Prostate gland (tissue), 2 donors: ENCODE measurements at regions not wholly inside any gene's neighbourhood (a gene's known extent, or its start where the extent isn't known, plus 50 kb on each side); places are given as distances from the start of the nearest gene placed in this dataset.

Experiments
- POLR2A ChIP-seq: fragments of 450-650 bp; IDR thresholded peaks from one replicate; pipeline ENCODE4 v1.6.1; 2016; ENCODE audit warnings: antibody characterized with exemption, mild to moderate bottlenecking
- TF ChIP-seq, protein P1 (sequence below), 4 experiments: fragments of 200-600 bp in 2 of 4; fragments of 450-650 bp in 2 of 4; sonication (generic) in 2 of 4; IDR thresholded peaks; 1 replicate in 3 of 4; 2 replicates in 1 of 4; pipeline ENCODE4 v1.5.1; 2016 to 2019; ENCODE audit warnings: antibody characterized with exemption in 4 of 4, mild to moderate bottlenecking in 2 of 4, moderate library complexity in 2 of 4

DNA sequence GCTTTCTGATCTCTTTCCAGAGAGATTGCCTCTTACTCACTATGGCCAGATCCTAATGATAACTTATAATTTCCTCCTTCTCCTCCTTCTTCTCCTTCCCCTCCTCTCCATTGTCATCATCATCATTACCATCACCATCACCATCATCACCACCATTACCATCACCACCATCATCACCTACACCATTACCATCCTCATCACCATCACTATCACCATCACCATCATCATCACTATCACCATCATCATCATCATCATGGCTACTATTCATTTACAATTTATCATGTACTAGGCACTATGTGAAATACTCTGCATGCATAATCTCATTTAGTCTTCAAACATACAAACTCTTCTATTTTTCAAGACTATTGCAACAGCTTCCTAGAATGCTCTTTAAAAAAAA, 540.9 kb upstream of the C16orf82 start:
- TF ChIP-seq POLR2A = no peak
- TF ChIP-seq, protein P1, sequence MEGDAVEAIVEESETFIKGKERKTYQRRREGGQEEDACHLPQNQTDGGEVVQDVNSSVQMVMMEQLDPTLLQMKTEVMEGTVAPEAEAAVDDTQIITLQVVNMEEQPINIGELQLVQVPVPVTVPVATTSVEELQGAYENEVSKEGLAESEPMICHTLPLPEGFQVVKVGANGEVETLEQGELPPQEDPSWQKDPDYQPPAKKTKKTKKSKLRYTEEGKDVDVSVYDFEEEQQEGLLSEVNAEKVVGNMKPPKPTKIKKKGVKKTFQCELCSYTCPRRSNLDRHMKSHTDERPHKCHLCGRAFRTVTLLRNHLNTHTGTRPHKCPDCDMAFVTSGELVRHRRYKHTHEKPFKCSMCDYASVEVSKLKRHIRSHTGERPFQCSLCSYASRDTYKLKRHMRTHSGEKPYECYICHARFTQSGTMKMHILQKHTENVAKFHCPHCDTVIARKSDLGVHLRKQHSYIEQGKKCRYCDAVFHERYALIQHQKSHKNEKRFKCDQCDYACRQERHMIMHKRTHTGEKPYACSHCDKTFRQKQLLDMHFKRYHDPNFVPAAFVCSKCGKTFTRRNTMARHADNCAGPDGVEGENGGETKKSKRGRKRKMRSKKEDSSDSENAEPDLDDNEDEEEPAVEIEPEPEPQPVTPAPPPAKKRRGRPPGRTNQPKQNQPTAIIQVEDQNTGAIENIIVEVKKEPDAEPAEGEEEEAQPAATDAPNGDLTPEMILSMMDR (IDR thresholded peaks at IDR 0.05) = no peak
